IMR-90 (cell line): ENCODE measurements at regions not wholly inside any gene's neighbourhood (a gene's known extent, or its start where the extent isn't known, plus 50 kb on each side); places are given as distances from the start of the nearest gene placed in this dataset.

ENCODE experiments used
- ATAC-seq: fragments of 200-7000 bp; cut with Tn5 transposase; 2 replicates; pipeline ENCODE4 v1.9.1; 2020; ENCODE audit warnings: low read depth, mild to moderate bottlenecking, moderate library complexity
- BruUV-seq: library from RNA; stranded (reverse); fragments of 400-500 nt; replicated peaks from 2 replicates; lab custom pipeline; 2021; lab: Mats Ljungman, UMichigan
- CTCF ChIA-PET: fragments of 300-600 bp; formaldehyde crosslinking; extraction: SDS; loops from one replicate; lab custom pipeline; 2021; ENCODE audit warnings: antibody characterized with exemption; lab: Yijun Ruan, JAX
- POLR2A ChIA-PET: fragments of 300-600 bp; sonication (Branson Sonifier 250); formaldehyde crosslinking; loops from one replicate; lab custom pipeline; 2022; ENCODE audit warnings: antibody characterized with exemption; ENCODE audit not compliant: unreplicated experiment; lab: Charles Lee
- DNase-seq: peaks from one replicate; pipeline ENCODE4 v3.0.0; 2013
- H2AFZ ChIP-seq: replicated peaks from 2 replicates; pipeline ENCODE3; 2013; ENCODE audit warnings: low read length, mild to moderate bottlenecking; ENCODE audit not compliant: poor library complexity
- H2AK5ac ChIP-seq: 2 replicates; pipeline ENCODE4 v1.6.1; 2013; ENCODE audit warnings: low read depth, low read length, inconsistent platforms
- H2AK9ac ChIP-seq: replicated peaks from 2 replicates; pipeline ENCODE3; 2013; ENCODE audit warnings: mild to moderate bottlenecking, low read depth, low read length, moderate library complexity; ENCODE audit not compliant: poor library complexity
- H2BK120ac ChIP-seq: 2 replicates; pipeline ENCODE4 v1.6.1; 2013; ENCODE audit warnings: low read depth, low read length, inconsistent platforms
- H2BK15ac ChIP-seq: 3 replicates; pipeline ENCODE4 v1.6.1; 2013; ENCODE audit warnings: low read depth, low read length, inconsistent platforms
- H2BK20ac ChIP-seq: 2 replicates; pipeline ENCODE4 v1.6.1; 2013; ENCODE audit warnings: low read depth, mild to moderate bottlenecking, inconsistent platforms, low read length, moderate library complexity
- H2BK5ac ChIP-seq: 2 replicates; pipeline ENCODE4 v1.6.1; 2013; ENCODE audit warnings: mild to moderate bottlenecking, low read depth, low read length, inconsistent platforms; ENCODE audit not compliant: poor library complexity, severe bottlenecking
- H3K14ac ChIP-seq: replicated peaks from 2 replicates; pipeline ENCODE4 v1.6.1; 2013; ENCODE audit warnings: low read depth, low read length, inconsistent platforms
- H3K18ac ChIP-seq: 2 replicates; pipeline ENCODE4 v1.6.1; 2013; ENCODE audit warnings: low read depth, low read length, control low read depth
- H3K23ac ChIP-seq: 2 replicates; pipeline ENCODE4 v1.6.1; 2013; ENCODE audit warnings: low read depth, low read length, inconsistent platforms
- H3K27ac ChIP-seq: 2 replicates; pipeline ENCODE4 v1.5.1; 2013; ENCODE audit warnings: mild to moderate bottlenecking, control low read depth, low read length; ENCODE audit not compliant: insufficient read depth
- H3K27me3 ChIP-seq: 2 replicates; pipeline ENCODE4 v1.6.1; 2013; ENCODE audit warnings: low read length; ENCODE audit not compliant: control insufficient read depth, insufficient read depth
- H3K36me3 ChIP-seq: 2 replicates; pipeline ENCODE4 v1.6.1; 2013; ENCODE audit warnings: low read length, mixed read lengths; ENCODE audit not compliant: control insufficient read depth, insufficient read depth
- H3K4ac ChIP-seq: 2 replicates; pipeline ENCODE4 v1.6.1; 2013; ENCODE audit warnings: low read depth, low read length, inconsistent platforms
- H3K4me1 ChIP-seq: 2 replicates; pipeline ENCODE4 v1.6.1; 2013; ENCODE audit warnings: low read length, mixed read lengths; ENCODE audit not compliant: control insufficient read depth, insufficient read depth
- H3K4me2 ChIP-seq: 2 replicates; pipeline ENCODE4 v1.6.1; 2013; ENCODE audit warnings: low read depth, mild to moderate bottlenecking, control low read depth, low read length, moderate library complexity
- H3K4me3 ChIP-seq: 2 replicates; pipeline ENCODE4 v1.5.1; 2013; ENCODE audit warnings: low read depth, mild to moderate bottlenecking, control low read depth, low read length, moderate library complexity; ENCODE audit not compliant: insufficient read depth
- H3K56ac ChIP-seq: 2 replicates; pipeline ENCODE4 v1.6.1; 2013; ENCODE audit warnings: low read length, inconsistent platforms; ENCODE audit not compliant: insufficient read depth; ENCODE audit errors: extremely low read depth
- H3K79me1 ChIP-seq, 2 experiments: 2 replicates each; pipeline ENCODE4 v1.6.1; 2013; ENCODE audit warnings: low read length in 2 of 2, inconsistent platforms in 1 of 2, low read depth in 1 of 2
- H3K9ac ChIP-seq: 2 replicates; pipeline ENCODE4 v1.6.1; 2013; ENCODE audit warnings: low read depth, low read length, control low read depth
- H3K9me1 ChIP-seq: 2 replicates; pipeline ENCODE4 v1.6.1; 2013; ENCODE audit warnings: low read length, inconsistent platforms; ENCODE audit not compliant: insufficient read depth
- H3K9me3 ChIP-seq: 2 replicates; pipeline ENCODE4 v1.6.1; 2013; ENCODE audit warnings: low read length; ENCODE audit not compliant: control insufficient read depth, insufficient read depth
- H4K20me1 ChIP-seq: 2 replicates; pipeline ENCODE4 v1.6.1; 2013; ENCODE audit warnings: low read length, inconsistent platforms; ENCODE audit not compliant: insufficient read depth
- H4K5ac ChIP-seq: 2 replicates; pipeline ENCODE4 v1.6.1; 2013; ENCODE audit warnings: mild to moderate bottlenecking, low read depth, low read length, control low read depth
- H4K8ac ChIP-seq, 2 experiments: 2 replicates each; pipeline ENCODE4 v1.6.1; 2013; ENCODE audit warnings: low read depth in 2 of 2, low read length in 2 of 2, control low read depth in 1 of 2, inconsistent platforms in 1 of 2
- H4K91ac ChIP-seq: 2 replicates; pipeline ENCODE4 v1.6.1; 2013; ENCODE audit warnings: low read depth, low read length, inconsistent platforms; ENCODE audit not compliant: insufficient read depth
- CTCF ChIP-seq: conservative IDR thresholded peaks from 2 replicates; pipeline ENCODE4 v1.5.1; 2012; ENCODE audit warnings: mild to moderate bottlenecking, low read depth, low read length, improper control_type of control experiment
- FOS ChIP-seq: fragments of 150-350 bp; IDR thresholded peaks from 2 replicates; pipeline ENCODE4 v1.6.1; 2016; ENCODE audit warnings: low read depth, low read length
- MAFK ChIP-seq: IDR thresholded peaks from 2 replicates; pipeline ENCODE4 v1.6.1; 2012; ENCODE audit warnings: low read depth, low read length, improper control_type of control experiment
- MAZ ChIP-seq: IDR thresholded peaks from 2 replicates; pipeline ENCODE4 v1.6.1; 2012; ENCODE audit warnings: low read depth, mild to moderate bottlenecking, low read length, improper control_type of control experiment, moderate library complexity, borderline replicate concordance
- RCOR1 ChIP-seq: IDR thresholded peaks from 2 replicates; pipeline ENCODE4 v1.6.1; 2012; ENCODE audit warnings: mild to moderate bottlenecking, low read length, improper control_type of control experiment; ENCODE audit not compliant: insufficient replicate concordance
- SMC3 ChIP-seq: fragments of 150-350 bp; IDR thresholded peaks from 2 replicates; pipeline ENCODE4 v1.6.1; 2016; ENCODE audit warnings: low read depth, mild to moderate bottlenecking, antibody characterized with exemption, low read length, moderate library complexity
- WGBS, 2 experiments: methylation state at CpG; one replicate each; pipeline versions ENCODE4 v1.1.5 to v1.1.7; 2013; ENCODE audit warnings: missing lambda C conversion rate in 2 of 2; ENCODE audit not compliant: insufficient read length in 1 of 2; ENCODE audit errors: extremely low coverage in 2 of 2; 5-methylcytosine and 5-hydroxymethylcytosine counted together
- dilution Hi-C: fragments of 300-500 bp; cut with HindIII; formaldehyde crosslinking; loops from one replicate; pipeline ENCODE4 v1.14.3; 2018; ENCODE audit warnings: low sequenced_read_pairs; ENCODE audit not compliant: unreplicated experiment
- in situ Hi-C: fragments of 300-500 bp; cut with MboI; formaldehyde crosslinking; loops from 3 replicates; pipeline ENCODE4 v1.14.3; 2019; ENCODE audit warnings: low sequenced_read_pairs, inconsistent platforms, mixed read lengths
- intact Hi-C: fragments of 100-400 bp; cut with micrococcal nuclease; formaldehyde crosslinking; loops from 2 replicates; pipeline ENCODE4 v1.10.0; 2022

DNA sequence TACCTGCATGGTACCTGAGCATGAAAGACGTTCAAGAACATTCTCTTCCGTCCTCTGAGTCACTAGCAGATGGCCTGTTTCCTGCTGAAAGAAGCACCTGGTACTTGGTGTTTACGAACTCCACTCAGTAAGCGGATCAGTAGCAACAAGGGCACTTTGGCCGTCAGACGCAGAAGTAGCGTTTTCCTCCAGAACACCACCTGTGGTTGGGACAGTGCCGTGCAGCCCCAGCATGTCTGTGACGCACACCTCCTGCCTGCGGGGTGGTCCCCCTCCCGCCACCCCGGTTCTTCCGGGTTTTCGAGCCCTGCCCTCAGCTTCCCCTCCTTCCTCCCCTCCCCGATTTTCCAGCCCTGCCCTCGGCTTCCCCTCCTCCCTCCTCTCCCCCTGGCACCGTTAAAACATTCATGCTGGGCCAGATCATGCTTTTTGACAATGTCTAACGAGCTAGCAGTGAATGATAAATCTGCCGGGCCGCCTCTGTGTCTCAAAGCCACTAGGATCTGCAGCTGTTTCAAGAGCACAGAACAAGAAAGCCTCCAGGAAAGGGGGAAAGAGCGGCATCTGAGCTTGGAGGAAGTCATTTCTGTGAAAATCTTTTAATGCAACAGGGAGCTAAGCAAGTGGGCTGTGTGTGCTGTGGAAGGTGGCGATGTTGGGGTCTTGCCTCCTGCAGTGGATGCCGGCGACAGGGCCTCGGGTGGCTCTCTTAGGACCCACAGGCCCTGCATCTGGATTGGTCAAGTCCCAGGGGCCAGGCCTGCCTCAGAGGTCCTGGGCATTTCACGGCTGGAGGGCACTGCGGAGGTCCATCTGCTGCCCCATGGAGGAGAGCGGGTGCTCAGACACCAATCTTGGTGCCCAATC lies 207.9 kb downstream of the ERMARD start:
- ATAC-seq (no peak), DNase-seq (no peak)
- no peak overlapping the region for H4K91ac ChIP-seq
- no peak overlapping the region for H2BK120ac ChIP-seq
- TF ChIP-seq MAFK, result no peak
- TF ChIP-seq MAZ, result no peak
- TF ChIP-seq FOS, result no peak
- no peak for TF ChIP-seq RCOR1
- no peak for TF ChIP-seq SMC3
- no peak for TF ChIP-seq CTCF
- WGBS, 2 experiments, result 53% methylated on average over 8 of the region's 28 CpGs; no CpG with 5 or more reads in 1 of the 2 experiments
- no peak overlapping the region for H3K4me3 ChIP-seq
- H3K14ac ChIP-seq, result no peak overlapping the region
- intact Hi-C loops, result no loop called here
- no peaks in the 10 kb centered on the region for H4K20me1 ChIP-seq
- H2BK5ac ChIP-seq, result no peak overlapping the region
- no peak overlapping the region for H3K18ac ChIP-seq
- no peak overlapping the region for H2AFZ ChIP-seq
- H3K27ac ChIP-seq, result no peak overlapping the region
- no peak overlapping the region for H2AK5ac ChIP-seq
- H3K4ac ChIP-seq, result no peak overlapping the region
- no peaks in the 10 kb centered on the region for H3K79me1 ChIP-seq
- no peak overlapping the region for H2BK20ac ChIP-seq
- ChIA-PET CTCF (no interaction called here), POLR2A (no interaction called here)
- no peak overlapping the region for H4K8ac ChIP-seq
- H3K9ac ChIP-seq, result no peak overlapping the region
- H3K4me1 ChIP-seq, result no peaks in the 10 kb centered on the region
- in situ Hi-C loops, result no loop called here
- H3K56ac ChIP-seq, result no peak overlapping the region
- H3K36me3 ChIP-seq, result no peaks in the 10 kb centered on the region
- no peak overlapping the region for H2BK15ac ChIP-seq
- peaks cover 46% of the 10 kb centered on the region for H3K9me3 ChIP-seq
- H4K5ac ChIP-seq, result no peak overlapping the region
- H2AK9ac ChIP-seq, result no peak overlapping the region
- dilution Hi-C loops, result no loop called here
- no peak overlapping the region for H3K23ac ChIP-seq
- H3K9me1 ChIP-seq, result no peaks in the 10 kb centered on the region
- no peak overlapping the region for H3K4me2 ChIP-seq
- BruUV-seq, result no TSS peak
- no peaks in the 10 kb centered on the region for H3K27me3 ChIP-seq
